Stimulated activated effector memory CD8-positive, alpha-beta T cell treated with anti-CD3 and anti-CD28 coated beads, Interleukin-12 subunit alpha, Interleukin-12 subunit beta, amount 100 ng/mL, for 72 hours (primary cell): ENCODE measurements at regions not wholly inside any gene's neighbourhood (a gene's known extent, or its start where the extent isn't known, plus 50 kb on each side); places are given as distances from the start of the nearest gene placed in this dataset.

Experiments
- ATAC-seq: fragments of 150-1000 bp; cut with Tn5 transposase; 2 replicates; pipeline ENCODE4 v1.10.0; 2021
- DNase-seq, 2 donors: peaks; one replicate each; pipeline ENCODE4 v3.0.0; 2021 to 2022; ENCODE audit warnings: low spot score in 2 of 2
- H3K27ac Mint-ChIP-seq: one replicate; pipeline ENCODE4 v1.8.0; 2022; ENCODE audit warnings: mild to moderate bottlenecking, mixed read lengths
- H3K36me3 Mint-ChIP-seq: one replicate; pipeline ENCODE4 v1.8.0; 2022; ENCODE audit warnings: mild to moderate bottlenecking, mixed read lengths
- H3K4me1 Mint-ChIP-seq: one replicate; pipeline ENCODE4 v1.8.0; 2022; ENCODE audit warnings: mixed read lengths
- H3K4me3 Mint-ChIP-seq: one replicate; pipeline ENCODE4 v1.8.0; 2022; ENCODE audit warnings: mild to moderate bottlenecking, mixed read lengths
- H3K9me3 Mint-ChIP-seq: one replicate; pipeline ENCODE4 v1.8.0; 2022; ENCODE audit warnings: mixed read lengths

DNA sequence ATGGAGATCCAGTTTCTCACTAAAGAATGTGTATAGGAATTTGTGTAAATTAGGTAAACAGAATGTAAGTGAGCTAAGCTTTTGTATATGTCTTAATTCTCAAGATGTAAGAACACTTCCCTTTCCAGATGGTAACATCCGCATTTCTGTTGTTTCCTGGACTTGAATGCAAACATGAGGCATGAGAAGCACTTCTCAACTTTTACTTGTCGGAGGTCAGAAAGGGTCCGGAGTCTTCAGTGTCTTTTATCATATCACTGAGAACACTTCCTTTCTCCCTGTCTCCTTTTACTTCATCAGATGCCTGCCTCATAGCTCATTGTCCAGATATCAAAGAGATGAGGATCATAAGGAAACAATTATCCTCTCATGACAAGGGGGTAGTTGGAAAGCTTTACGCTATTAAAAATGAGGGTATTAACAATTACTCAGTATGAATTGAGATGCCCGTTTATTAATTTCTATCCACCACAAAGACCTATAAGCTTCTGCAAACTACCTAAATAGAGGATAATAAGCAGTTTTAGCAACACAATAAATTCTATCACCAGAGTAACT, 214.1 kb upstream of the FLRT2 start:
- Mint-ChIP-seq H3K4me1 (no peaks in the 10 kb centered on the region), H3K9me3 (peaks cover 2% of the 10 kb centered on the region), H3K36me3 (no peaks in the 10 kb centered on the region), H3K4me3 (no peak overlapping the region), H3K27ac (no peak overlapping the region)
- no peak for DNase-seq
- no peak for ATAC-seq

DNA sequence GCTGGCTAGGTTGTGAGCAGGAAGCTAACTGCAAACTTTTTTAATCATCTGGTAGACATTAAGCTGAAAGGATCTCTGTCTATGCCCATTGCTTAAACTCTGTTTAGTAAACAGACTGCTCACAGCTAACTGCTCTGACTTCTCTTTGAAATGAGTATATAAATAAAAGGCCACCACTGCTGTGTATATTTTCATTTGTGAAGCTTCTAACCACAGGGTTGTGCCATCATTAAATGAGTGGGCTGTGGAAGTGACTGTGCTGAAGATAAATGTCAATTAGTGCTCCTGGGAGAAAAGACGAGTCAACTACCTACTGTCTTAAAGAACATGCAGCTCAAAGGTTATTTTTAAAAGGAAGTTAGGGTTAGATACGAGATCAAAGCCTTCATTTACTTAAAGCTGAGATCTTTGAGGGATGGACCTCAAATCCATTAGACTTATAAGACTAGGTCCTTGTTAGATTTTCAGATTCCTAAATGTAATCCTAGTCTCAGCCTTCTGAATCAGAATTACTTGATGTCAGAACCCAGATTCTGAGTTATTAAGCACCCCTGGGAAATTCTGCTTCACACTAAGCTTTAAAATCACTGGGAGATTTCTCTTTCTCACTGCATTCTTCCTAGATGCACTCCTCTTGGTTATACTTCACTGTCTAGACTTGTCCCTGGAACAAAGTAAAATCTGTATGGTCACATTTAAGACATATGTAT, 213.1 kb upstream of the FLRT2 start:
- DNase-seq (no peak), ATAC-seq (no peak)
- Mint-ChIP-seq H3K4me3 (no peak overlapping the region), H3K4me1 (no peaks in the 10 kb centered on the region), H3K27ac (no peak overlapping the region), H3K9me3 (peaks cover 6% of the 10 kb centered on the region), H3K36me3 (no peaks in the 10 kb centered on the region)

DNA sequence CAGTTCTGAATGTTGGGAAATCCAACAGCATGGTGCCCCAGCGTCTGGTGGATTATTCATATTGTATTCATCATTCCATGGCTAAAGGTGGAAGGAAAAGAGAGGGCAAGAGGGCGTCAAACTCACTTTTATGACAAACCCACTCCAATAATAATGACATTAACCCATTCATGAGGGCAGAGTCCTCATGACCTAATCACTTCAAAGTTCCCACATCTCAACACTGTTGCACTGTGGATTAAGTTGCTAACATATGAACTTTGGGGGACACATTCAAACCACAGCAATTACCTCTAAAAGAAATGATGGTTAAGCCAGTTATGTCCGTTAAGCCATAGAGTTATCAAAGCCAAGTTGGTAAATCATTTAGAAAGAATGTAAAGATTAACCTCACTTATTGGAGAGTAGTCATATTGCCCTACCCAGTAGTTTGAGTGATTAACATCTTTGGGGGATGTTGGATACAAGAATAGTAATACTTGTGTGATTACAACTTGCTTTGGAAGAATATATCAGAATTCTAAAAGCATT, 212.4 kb upstream of the FLRT2 start:
- ATAC-seq = no peak
- Mint-ChIP-seq H3K9me3 (peaks cover 6% of the 10 kb centered on the region), H3K27ac (no peak overlapping the region), H3K36me3 (no peaks in the 10 kb centered on the region), H3K4me1 (no peaks in the 10 kb centered on the region), H3K4me3 (no peak overlapping the region)
- DNase-seq = no peak

DNA sequence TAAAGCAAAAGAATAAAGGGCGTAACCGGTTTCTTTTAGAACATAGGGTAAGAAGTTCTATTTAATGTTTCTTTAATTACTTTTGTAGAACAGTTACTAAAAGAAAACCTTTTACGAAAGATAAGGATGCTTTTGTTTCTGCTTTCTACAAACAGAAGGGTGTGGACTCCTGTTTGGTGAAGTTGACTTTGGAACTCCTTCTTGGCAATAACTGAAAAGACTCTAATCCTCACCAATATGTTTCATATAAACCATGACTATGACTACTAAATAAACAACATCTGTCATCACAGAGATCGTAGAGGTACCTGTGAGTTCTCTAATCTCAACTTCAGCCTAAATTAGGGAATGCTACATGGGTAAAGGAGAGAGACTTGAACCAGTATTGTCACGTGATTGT, 210.8 kb upstream of the FLRT2 start:
- Mint-ChIP-seq H3K9me3 (peaks cover 9% of the 10 kb centered on the region), H3K4me1 (no peaks in the 10 kb centered on the region), H3K4me3 (no peak overlapping the region), H3K27ac (no peak overlapping the region), H3K36me3 (no peaks in the 10 kb centered on the region)
- ATAC-seq = no peak
- DNase-seq = no peak

DNA sequence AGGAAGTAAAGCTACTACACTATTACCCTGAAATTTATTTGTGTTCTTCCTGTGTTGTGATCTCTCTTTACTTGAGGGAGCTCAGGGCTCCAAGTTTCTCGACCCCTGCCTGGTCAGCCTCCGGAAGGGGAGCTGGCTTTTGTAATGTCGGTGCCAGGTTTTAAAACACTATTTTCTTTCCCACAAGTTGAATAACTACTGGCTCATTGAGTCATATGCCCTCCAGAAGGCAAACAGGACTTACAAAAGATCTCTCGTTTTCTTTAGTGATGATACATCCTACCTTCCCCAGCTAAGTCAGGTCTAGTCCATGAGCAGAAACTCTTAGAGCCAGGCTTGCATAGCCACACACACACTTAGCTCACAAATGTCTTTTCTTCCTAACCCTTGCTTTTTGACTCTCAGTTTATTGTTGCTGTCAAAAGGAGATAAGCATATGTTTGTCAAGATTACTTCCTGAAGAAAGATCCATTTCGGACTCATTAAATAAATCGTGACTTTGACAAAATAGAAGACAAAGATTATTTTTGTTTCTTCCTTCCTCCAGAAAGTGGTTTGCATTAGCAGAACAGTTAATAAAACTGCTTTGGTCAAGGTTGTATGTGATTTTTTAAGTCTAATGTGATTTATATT, 209.8 kb upstream of the FLRT2 start:
- DNase-seq (no peak), ATAC-seq (no peak)
- Mint-ChIP-seq H3K36me3 (no peaks in the 10 kb centered on the region), H3K4me3 (no peak overlapping the region), H3K9me3 (peaks cover 11% of the 10 kb centered on the region), H3K4me1 (no peaks in the 10 kb centered on the region), H3K27ac (no peak overlapping the region)

DNA sequence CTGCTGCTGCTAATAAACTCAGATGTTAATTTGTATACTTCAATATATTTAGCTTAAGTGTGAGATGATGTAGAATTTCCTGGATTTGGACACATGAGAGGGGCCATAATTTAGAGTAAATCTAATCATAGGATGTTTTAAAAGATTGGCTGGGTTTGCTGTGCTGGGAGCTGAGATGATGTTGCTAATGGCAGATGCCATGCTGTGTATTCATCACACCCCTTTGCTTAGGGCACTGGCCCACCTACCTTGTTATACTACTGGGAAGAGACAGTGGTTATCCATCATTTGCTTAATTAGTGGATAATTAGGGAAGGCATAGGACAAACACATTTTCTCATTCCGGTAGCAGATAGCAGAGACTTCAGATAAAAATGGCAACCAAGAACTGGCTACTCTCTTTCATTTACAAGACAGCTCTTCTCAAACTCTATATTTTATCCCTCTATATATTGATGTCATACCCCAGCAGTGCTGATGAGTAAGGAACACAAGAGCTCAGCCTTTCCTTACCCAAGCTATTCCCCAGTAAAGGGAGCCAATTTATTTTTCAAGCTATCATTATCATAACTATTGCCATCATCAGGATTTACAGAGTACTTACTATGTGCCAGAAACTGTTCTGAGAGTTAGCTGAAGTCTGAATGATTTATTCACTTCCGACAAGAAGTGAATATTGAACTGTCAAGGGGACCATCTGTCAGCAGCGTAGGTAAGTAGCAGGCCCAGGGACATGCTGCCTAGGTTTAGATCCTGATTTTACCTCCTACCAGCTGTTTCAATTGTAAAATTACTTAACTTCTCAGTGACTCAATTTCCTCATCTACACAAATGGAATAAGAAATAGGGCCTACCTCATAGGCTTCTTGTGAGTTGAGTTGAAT, 204.6 kb upstream of the FLRT2 start:
- H3K4me1 Mint-ChIP-seq = no peaks in the 10 kb centered on the region
- H3K36me3 Mint-ChIP-seq = no peaks in the 10 kb centered on the region
- no peak overlapping the region for H3K4me3 Mint-ChIP-seq
- DNase-seq (no peak), ATAC-seq (no peak)
- no peak overlapping the region for H3K27ac Mint-ChIP-seq
- H3K9me3 Mint-ChIP-seq = peaks cover 18% of the 10 kb centered on the region

DNA sequence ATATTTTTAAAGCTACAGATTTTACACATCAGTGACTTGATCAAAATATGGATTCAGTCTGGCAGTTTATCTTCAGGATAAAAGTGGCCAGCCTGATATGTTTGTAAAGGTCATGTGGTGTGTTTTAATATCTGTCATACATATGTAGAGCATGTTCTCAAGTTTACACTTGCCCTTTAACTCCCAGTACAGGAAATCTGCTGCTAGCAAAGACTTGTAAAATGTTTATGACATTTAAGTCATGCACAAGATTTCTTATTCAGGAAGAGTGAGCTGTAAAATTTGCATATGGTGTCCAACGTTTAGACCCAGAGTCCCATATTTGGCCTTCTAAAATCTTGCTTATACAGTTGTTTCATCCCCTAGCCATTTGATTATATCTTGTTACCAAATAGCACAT, 197.5 kb upstream of the FLRT2 start:
- Mint-ChIP-seq H3K27ac (no peak overlapping the region), H3K9me3 (peaks cover 7% of the 10 kb centered on the region), H3K4me3 (no peak overlapping the region), H3K36me3 (no peaks in the 10 kb centered on the region), H3K4me1 (no peaks in the 10 kb centered on the region)
- DNase-seq (no peak), ATAC-seq (no peak)

DNA sequence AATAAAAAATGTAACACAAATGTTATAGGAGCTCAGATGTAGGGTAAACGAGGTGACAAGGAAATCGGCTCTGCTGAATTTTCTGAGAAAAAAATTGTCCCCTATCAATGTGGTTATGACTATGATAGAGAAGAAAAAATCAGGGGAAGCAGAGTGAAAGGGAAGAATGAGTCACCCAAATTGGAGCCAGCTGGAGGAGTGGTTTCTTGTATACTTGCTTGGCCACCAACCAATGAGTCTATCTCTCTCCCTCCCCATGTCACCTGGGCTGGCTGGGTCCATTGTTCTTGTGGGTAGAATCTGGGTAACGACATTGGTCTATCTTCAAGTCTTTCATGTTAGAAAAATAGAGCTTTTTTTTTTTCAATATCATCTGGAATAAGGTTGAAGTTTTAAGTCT, 196.6 kb upstream of the FLRT2 start:
- Mint-ChIP-seq H3K9me3 (peaks cover 3% of the 10 kb centered on the region), H3K4me1 (no peaks in the 10 kb centered on the region), H3K27ac (no peak overlapping the region), H3K36me3 (no peaks in the 10 kb centered on the region), H3K4me3 (no peak overlapping the region)
- ATAC-seq (no peak), DNase-seq (no peak)

DNA sequence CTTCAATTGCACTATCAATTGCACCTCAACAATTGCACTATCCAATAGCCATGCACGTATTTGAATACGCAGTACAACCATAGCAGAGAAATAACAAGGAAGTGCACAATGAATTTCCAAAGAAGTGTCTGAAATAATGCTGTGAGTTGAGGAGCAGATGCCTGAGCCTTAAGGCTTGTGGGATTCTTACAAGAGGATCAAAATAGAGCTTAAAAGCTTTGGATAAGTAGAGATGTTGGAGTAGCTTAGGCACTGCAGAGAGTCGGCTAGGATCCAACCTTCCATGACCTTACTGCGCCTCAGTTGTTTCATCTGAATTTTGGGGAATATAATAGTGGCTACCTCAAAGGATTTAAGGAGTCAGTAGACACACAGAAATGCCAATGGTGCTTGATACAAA, 196.1 kb upstream of the FLRT2 start:
- Mint-ChIP-seq H3K4me1 (no peaks in the 10 kb centered on the region), H3K27ac (no peak overlapping the region), H3K36me3 (no peaks in the 10 kb centered on the region), H3K4me3 (no peak overlapping the region), H3K9me3 (peaks cover 3% of the 10 kb centered on the region)
- ATAC-seq (no peak), DNase-seq (no peak)

DNA sequence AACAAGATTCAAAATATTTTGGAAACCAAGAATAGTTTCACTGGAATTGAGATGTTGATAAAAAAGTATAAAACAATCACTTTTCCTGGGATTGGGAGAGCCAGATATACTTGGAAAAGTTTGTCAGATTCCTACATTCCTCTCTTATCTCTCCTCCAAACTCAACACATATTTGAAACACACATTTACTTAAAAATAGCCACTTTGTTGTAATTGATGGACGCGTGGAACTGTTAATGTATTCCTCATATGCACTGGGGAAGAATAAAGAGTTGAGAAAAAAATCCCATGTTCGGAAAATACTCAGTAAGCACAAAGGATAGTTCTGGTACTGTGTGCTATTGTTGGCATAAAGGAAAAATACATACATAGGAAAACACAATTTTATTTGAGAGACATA, 195.6 kb upstream of the FLRT2 start:
- peaks cover 3% of the 10 kb centered on the region for H3K9me3 Mint-ChIP-seq
- H3K4me1 Mint-ChIP-seq = no peaks in the 10 kb centered on the region
- no peak for ATAC-seq
- no peak for DNase-seq
- H3K36me3 Mint-ChIP-seq = no peaks in the 10 kb centered on the region
- H3K4me3 Mint-ChIP-seq = no peak overlapping the region
- no peak overlapping the region for H3K27ac Mint-ChIP-seq

DNA sequence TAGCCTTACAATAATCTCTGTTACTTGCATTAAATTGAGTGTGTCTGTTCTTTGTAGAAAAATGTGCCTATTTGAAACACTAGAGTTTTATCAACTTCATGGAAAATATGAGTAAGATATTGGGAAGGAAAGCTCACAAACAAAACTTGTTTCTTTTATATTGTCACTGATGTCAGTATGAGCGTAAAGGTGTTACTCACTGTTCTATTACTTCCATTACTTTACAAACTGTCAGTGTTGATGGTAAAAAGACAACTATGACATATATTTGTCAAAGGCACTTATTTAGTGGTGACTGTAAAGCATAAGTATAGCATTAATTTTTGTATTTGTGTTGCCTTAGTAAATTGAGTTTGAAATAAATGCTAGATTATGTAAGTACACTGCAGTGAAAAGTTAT, 193.7 kb upstream of the FLRT2 start:
- Mint-ChIP-seq H3K4me3 (no peak overlapping the region), H3K9me3 (no peaks in the 10 kb centered on the region), H3K4me1 (no peaks in the 10 kb centered on the region), H3K27ac (no peak overlapping the region), H3K36me3 (no peaks in the 10 kb centered on the region)
- ATAC-seq (no peak), DNase-seq (no peak)

DNA sequence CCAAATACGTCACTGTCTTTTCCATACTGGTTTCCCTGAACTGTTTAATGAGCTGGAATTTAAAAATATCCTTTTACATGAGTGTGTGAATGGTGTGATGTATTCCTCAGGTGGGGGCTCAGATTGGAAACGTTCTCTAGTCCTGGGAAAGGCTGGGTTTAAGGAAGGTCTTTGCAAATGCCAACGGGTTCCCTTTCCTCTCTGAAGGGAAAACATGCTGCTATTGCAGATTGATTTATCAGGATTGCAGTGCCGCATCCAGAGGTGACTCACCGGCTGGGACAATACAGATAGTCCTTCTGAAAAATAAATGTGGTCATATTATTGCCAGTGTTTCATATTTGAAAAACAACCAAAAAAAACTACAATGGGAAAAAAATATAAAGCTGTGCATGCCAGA, 193.1 kb upstream of the FLRT2 start:
- Mint-ChIP-seq H3K4me1 (no peaks in the 10 kb centered on the region), H3K4me3 (no peak overlapping the region), H3K9me3 (no peaks in the 10 kb centered on the region), H3K27ac (no peak overlapping the region), H3K36me3 (no peaks in the 10 kb centered on the region)
- DNase-seq = no peak
- ATAC-seq = no peak

DNA sequence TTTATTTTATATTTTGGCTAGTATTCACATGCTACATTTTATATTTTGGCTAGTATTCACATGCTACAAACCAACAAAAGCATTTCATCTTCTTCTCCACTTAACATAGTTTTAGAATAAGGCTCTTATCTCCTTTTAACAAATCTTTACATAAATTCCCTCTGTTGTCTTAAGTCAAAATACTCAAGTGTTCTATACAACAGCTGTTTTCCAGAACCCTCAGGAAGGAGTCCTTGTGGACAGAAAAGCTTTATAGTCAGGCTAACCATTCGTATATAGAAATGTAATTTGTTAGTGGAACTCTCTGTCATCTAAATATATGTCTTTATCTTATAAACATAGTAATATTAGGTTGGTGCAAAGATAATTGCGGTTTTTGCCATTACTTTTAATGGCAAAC, 191.0 kb upstream of the FLRT2 start:
- no peak overlapping the region for H3K4me3 Mint-ChIP-seq
- H3K27ac Mint-ChIP-seq = no peak overlapping the region
- H3K4me1 Mint-ChIP-seq = no peaks in the 10 kb centered on the region
- no peaks in the 10 kb centered on the region for H3K9me3 Mint-ChIP-seq
- DNase-seq = no peak
- H3K36me3 Mint-ChIP-seq = no peaks in the 10 kb centered on the region
- no peak for ATAC-seq

DNA sequence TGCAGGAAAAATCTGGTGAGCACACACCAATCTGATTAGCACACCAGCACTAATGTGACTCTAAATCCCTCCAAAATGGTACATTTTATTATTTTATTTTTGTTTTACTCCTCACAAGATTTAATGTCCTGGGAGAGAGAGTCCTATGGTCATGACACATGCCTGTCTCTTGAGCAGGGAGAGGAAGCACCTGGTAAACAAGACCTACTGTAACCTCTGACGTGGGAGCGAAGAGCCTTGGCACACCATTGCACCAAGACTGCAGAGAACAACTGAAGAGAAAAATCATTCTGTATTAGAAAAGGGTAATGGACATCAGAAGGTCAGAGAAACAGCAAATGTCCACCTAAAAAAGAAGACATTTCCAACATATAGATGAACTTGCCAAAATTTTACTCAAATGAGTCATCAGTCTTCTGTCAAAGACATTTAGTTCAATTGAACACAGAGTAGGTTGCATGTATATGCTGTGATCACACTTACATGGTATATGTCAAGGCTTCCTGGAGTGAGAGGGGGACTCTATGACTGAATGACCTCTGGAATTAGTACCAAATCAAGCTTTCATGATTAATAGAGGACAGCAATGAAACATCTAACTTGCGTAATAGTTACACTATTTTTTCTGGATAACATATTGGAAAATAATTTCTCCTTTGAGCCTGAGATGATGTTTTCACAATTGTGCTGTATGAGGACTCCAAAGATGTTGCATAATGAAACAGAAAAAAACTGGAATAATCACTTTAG, 186.9 kb upstream of the FLRT2 start:
- Mint-ChIP-seq H3K36me3 (no peaks in the 10 kb centered on the region), H3K4me1 (no peaks in the 10 kb centered on the region), H3K27ac (no peak overlapping the region), H3K9me3 (peaks cover 3% of the 10 kb centered on the region), H3K4me3 (no peak overlapping the region)
- DNase-seq = no peak
- no peak for ATAC-seq

DNA sequence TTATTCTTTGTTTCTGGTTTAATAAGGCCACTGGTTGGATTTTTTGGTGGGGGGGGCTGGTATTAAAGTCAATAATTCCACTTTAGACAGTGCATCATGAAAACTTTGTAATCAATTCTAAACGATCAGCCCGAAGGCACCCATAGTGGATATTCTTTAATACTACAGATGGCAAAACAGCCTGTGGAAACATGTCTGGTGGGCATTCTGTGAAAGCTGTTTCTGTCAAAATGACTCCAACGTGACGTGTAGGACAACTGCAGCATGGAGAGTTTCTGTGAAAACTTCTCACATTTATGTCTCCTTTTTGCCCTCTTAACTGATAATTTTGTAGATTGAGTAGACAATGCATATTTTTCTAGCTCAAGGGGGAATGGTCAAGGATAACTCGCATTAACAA, 185.8 kb upstream of the FLRT2 start:
- peaks cover 3% of the 10 kb centered on the region for H3K9me3 Mint-ChIP-seq
- H3K36me3 Mint-ChIP-seq = no peaks in the 10 kb centered on the region

More for the DNA sequence above, 185.8 kb upstream of the FLRT2 start:
- H3K27ac Mint-ChIP-seq = no peak overlapping the region
- no peak for DNase-seq
- H3K4me1 Mint-ChIP-seq = no peaks in the 10 kb centered on the region
- ATAC-seq = no peak
- H3K4me3 Mint-ChIP-seq = no peak overlapping the region
